ENCODE measurements at regions not wholly inside any gene's neighbourhood (a gene's known extent, or its start where the extent isn't known, plus 50 kb on each side); places are given as distances from the start of the nearest gene placed in this dataset.

GRCh38 chr9:95615246-95615645, 98.5 kb upstream of the PTCH1 start:
- Histone ChIP-seq H3K4me1 (ENCODE audit: insufficient read depth, low read length) (peaks cover 3% of the 10 kb centered on the region; the same call in 1 of the 2 replicates), H2BK20ac (ENCODE audit: low read depth, low read length, poor library complexity, severe bottlenecking) (no peak overlapping the region), H3T11ph (ENCODE audit: low read length) (no peak overlapping the region), H2BK120ac (ENCODE audit: low read depth, low read length, poor library complexity, severe bottlenecking) (no peak overlapping the region), H2BK12ac (ENCODE audit: insufficient read length, low read depth, low read length) (no peak overlapping the region), H3K4me2 (ENCODE audit: insufficient read depth, insufficient read length, low read length) (no peak overlapping the region), H4K91ac (ENCODE audit: insufficient read length, low read depth, low read length) (no peak overlapping the region), H3K4ac (ENCODE audit: low read depth, low read length) (no peak overlapping the region), H3K23me2 (ENCODE audit: insufficient read length, low read depth, low read length, poor library complexity, severe bottlenecking) (no peaks in the 10 kb centered on the region), H4K5ac (ENCODE audit: insufficient read length, low read depth, low read length) (no peak overlapping the region), H2BK5ac (ENCODE audit: insufficient read length, low read length) (no peak overlapping the region), H3K56ac (ENCODE audit: insufficient read length, low read depth, low read length) (no peak overlapping the region), H3K14ac (ENCODE audit: insufficient read depth, low read length) (no peak overlapping the region), H2AFZ (ENCODE audit: low read length) (no peak overlapping the region), H3K79me2 (ENCODE audit: insufficient read depth, low read length) (no peaks in the 10 kb centered on the region), H3K79me1 (ENCODE audit: insufficient read depth, low read depth, low read length, poor library complexity, severe bottlenecking) (no peaks in the 10 kb centered on the region), H4K20me1 (ENCODE audit: control insufficient read depth, insufficient read depth, insufficient read length) (no peaks in the 10 kb centered on the region), H3K9ac (ENCODE audit: extremely low read depth, insufficient read length, low read length) (no peak overlapping the region), H3K9me3 (ENCODE audit: control insufficient read depth, low read depth, low read length) (no peaks in the 10 kb centered on the region), H2BK15ac (ENCODE audit: low read depth, low read length) (no peak overlapping the region), H2AK5ac (ENCODE audit: insufficient read length, low read length) (no peak overlapping the region), H3K27ac (ENCODE audit: insufficient read length, low read depth, low read length) (no peak overlapping the region), H3K27me3 (ENCODE audit: insufficient read depth, low read length) (no peaks in the 10 kb centered on the region), H3K23ac (ENCODE audit: insufficient read length, low read depth, low read length) (no peak overlapping the region), H3K18ac (ENCODE audit: insufficient read length, low read depth, low read length) (no peak overlapping the region), H4K8ac (replicated peaks; ENCODE audit: insufficient read length, low read depth, low read length) (no peak overlapping the region)
- H3K36me3 Mint-ChIP-seq (ENCODE audit: insufficient read depth in 1 of 3, low read depth in 3 of 3) = no peaks in the 10 kb centered on the region
- peaks cover 0 to 7% of the 10 kb centered on the region in 2 experiments; a peak in 2 of 4 replicates for H3K4me1 Mint-ChIP-seq
- no peaks in the 10 kb centered on the region for H3K9me3 Mint-ChIP-seq
- no peak overlapping the region; a peak in 1 of 7 replicates for H3K27ac Mint-ChIP-seq
- peaks cover 25% of the 10 kb centered on the region for H3K27me3 Mint-ChIP-seq (ENCODE audit: low read depth)
- no peak for TF ChIP-seq CTCF (conservative IDR thresholded peaks at IDR 0.05)
- H3K4me3 Mint-ChIP-seq = no peak overlapping the region
- no peak for DNase-seq
- no CpG with 5 or more reads among the region's 8 CpGs for WGBS (ENCODE audit: extremely low coverage, insufficient read length, low lambda C conversion rate)

All from H9 (cell line).